ENCODE measurements at regions not wholly inside any gene's neighbourhood (a gene's known extent, or its start where the extent isn't known, plus 50 kb on each side); places are given as distances from the start of the nearest gene placed in this dataset.

- no peak overlapping the region for H3K4me3 ChIP-seq (ENCODE audit: low read depth, low read length)
- no peaks in the 10 kb centered on the region for H3K36me3 ChIP-seq (ENCODE audit: control insufficient read depth, insufficient read depth, low read length)
- H3K27me3 ChIP-seq (ENCODE audit: control insufficient read depth, insufficient read depth, low read length) = no peaks in the 10 kb centered on the region
- DNase-seq (ENCODE audit: low read depth) = no peak
- no peak for TF ChIP-seq CTCF (IDR thresholded peaks at IDR 0.05; ENCODE audit: insufficient read depth, low read length, severe bottlenecking)
- no peak for FAIRE-seq
These were observed 334.1 kb upstream of the KLF6 start for GRCh38 chr10:4119107-4119506.

GRCh38 chr10:4117604-4118003 lies 332.6 kb upstream of the KLF6 start:
- Histone ChIP-seq H3K27me3 (ENCODE audit: control insufficient read depth, insufficient read depth, low read length) (no peaks in the 10 kb centered on the region), H3K4me3 (ENCODE audit: low read depth, low read length) (no peak overlapping the region), H3K36me3 (ENCODE audit: control insufficient read depth, insufficient read depth, low read length) (no peaks in the 10 kb centered on the region)
- FAIRE-seq = no peak
- no peak for TF ChIP-seq CTCF (IDR thresholded peaks at IDR 0.05; ENCODE audit: insufficient read depth, low read length, severe bottlenecking)
- no peak for DNase-seq (ENCODE audit: low read depth)

- no peak for FAIRE-seq
These were observed 326.6 kb upstream of the KLF6 start for GRCh38 chr10:4111643-4112042.

GRCh38 chr10:4109469-4109868 lies 324.5 kb upstream of the KLF6 start:
- no peaks in the 10 kb centered on the region for H3K36me3 ChIP-seq (ENCODE audit: control insufficient read depth, insufficient read depth, low read length)
- no peak for TF ChIP-seq CTCF (IDR thresholded peaks at IDR 0.05; ENCODE audit: insufficient read depth, low read length, severe bottlenecking)
- H3K27me3 ChIP-seq (ENCODE audit: control insufficient read depth, insufficient read depth, low read length) = no peaks in the 10 kb centered on the region
- H3K4me3 ChIP-seq (ENCODE audit: low read depth, low read length) = no peak overlapping the region
- DNase-seq (ENCODE audit: low read depth) (no peak), FAIRE-seq (no peak)

More at GRCh38 chr10:4111643-4112042, 326.6 kb upstream of the KLF6 start:
- no peak for DNase-seq (ENCODE audit: low read depth)
- Histone ChIP-seq H3K36me3 (ENCODE audit: control insufficient read depth, insufficient read depth, low read length) (no peaks in the 10 kb centered on the region), H3K27me3 (ENCODE audit: control insufficient read depth, insufficient read depth, low read length) (no peaks in the 10 kb centered on the region), H3K4me3 (ENCODE audit: low read depth, low read length) (no peak overlapping the region)
- TF ChIP-seq CTCF (IDR thresholded peaks at IDR 0.05; ENCODE audit: insufficient read depth, low read length, severe bottlenecking) = no peak

GRCh38 chr10:4108693-4109092 lies 323.7 kb upstream of the KLF6 start:
- no peaks in the 10 kb centered on the region for H3K36me3 ChIP-seq (ENCODE audit: control insufficient read depth, insufficient read depth, low read length)
- TF ChIP-seq CTCF (IDR thresholded peaks at IDR 0.05; ENCODE audit: insufficient read depth, low read length, severe bottlenecking) = no peak
- H3K4me3 ChIP-seq (ENCODE audit: low read depth, low read length) = no peak overlapping the region
- FAIRE-seq (no peak), DNase-seq (ENCODE audit: low read depth) (no peak)
- no peaks in the 10 kb centered on the region for H3K27me3 ChIP-seq (ENCODE audit: control insufficient read depth, insufficient read depth, low read length)

- Histone ChIP-seq H3K27me3 (ENCODE audit: control insufficient read depth, insufficient read depth, low read length) (no peaks in the 10 kb centered on the region), H3K36me3 (ENCODE audit: control insufficient read depth, insufficient read depth, low read length) (no peaks in the 10 kb centered on the region), H3K4me3 (ENCODE audit: low read depth, low read length) (no peak overlapping the region)
- FAIRE-seq = no peak
- DNase-seq (ENCODE audit: low read depth) = no peak
- no peak for TF ChIP-seq CTCF (IDR thresholded peaks at IDR 0.05; ENCODE audit: insufficient read depth, low read length, severe bottlenecking)
These were observed 322.4 kb upstream of the KLF6 start for GRCh38 chr10:4107285-4107851.

All from bronchial epithelial cell (primary cell).